ENCODE measurements at regions not wholly inside any gene's neighbourhood (a gene's known extent, or its start where the extent isn't known, plus 50 kb on each side); places are given as distances from the start of the nearest gene placed in this dataset.

- TF ChIP-seq CTCF (conservative IDR thresholded peaks at IDR 0.05) = no peak
- no peak for TF ChIP-seq ZFX (IDR thresholded peaks at IDR 0.05)
- H3K27ac ChIP-seq = no peak overlapping the region
Observed at GRCh38 chr13:57375876-57376275, 208.9 kb downstream of the PRR20E start.

- TF ChIP-seq CTCF (conservative IDR thresholded peaks at IDR 0.05) (no peak), ZFX (IDR thresholded peaks at IDR 0.05) (no peak)
- no peak overlapping the region for H3K27ac ChIP-seq
Observed at GRCh38 chr13:57408312-57408711, 223.2 kb upstream of the PCDH17 start.

- H3K27ac ChIP-seq = no peak overlapping the region
- TF ChIP-seq CTCF (conservative IDR thresholded peaks at IDR 0.05) = no peak
Observed at GRCh38 chr13:57409121-57409520, 222.4 kb upstream of the PCDH17 start.

- no peak overlapping the region for H3K27ac ChIP-seq
- no peak for TF ChIP-seq ZFX (IDR thresholded peaks at IDR 0.05)
- TF ChIP-seq CTCF (conservative IDR thresholded peaks at IDR 0.05) = no peak
Observed at GRCh38 chr13:57409656-57410055, 221.9 kb upstream of the PCDH17 start.

- TF ChIP-seq ZFX (IDR thresholded peaks at IDR 0.05) (no peak), CTCF (conservative IDR thresholded peaks at IDR 0.05) (no peak)
Observed at GRCh38 chr13:57418067-57418677, 213.4 kb upstream of the PCDH17 start.

GRCh38 chr13:57424379-57424778 lies 207.2 kb upstream of the PCDH17 start:
- TF ChIP-seq ZFX (IDR thresholded peaks at IDR 0.05) (no peak), CTCF (conservative IDR thresholded peaks at IDR 0.05) (no peak)
- no peak overlapping the region for H3K27ac ChIP-seq

More at GRCh38 chr13:57418067-57418677, 213.4 kb upstream of the PCDH17 start:
- no peak overlapping the region for H3K27ac ChIP-seq

GRCh38 chr13:57425531-57425930 lies 206.0 kb upstream of the PCDH17 start:
- no peak for TF ChIP-seq ZFX (IDR thresholded peaks at IDR 0.05)

GRCh38 chr13:57437587-57437986 lies 194.0 kb upstream of the PCDH17 start:
- no peak overlapping the region for H3K27ac ChIP-seq
- no peak for TF ChIP-seq CTCF (conservative IDR thresholded peaks at IDR 0.05)
- no peak for TF ChIP-seq ZFX (IDR thresholded peaks at IDR 0.05)

More at GRCh38 chr13:57425531-57425930, 206.0 kb upstream of the PCDH17 start:
- H3K27ac ChIP-seq = no peak overlapping the region
